ENCODE measurements at regions not wholly inside any gene's neighbourhood (a gene's known extent, or its start where the extent isn't known, plus 50 kb on each side); places are given as distances from the start of the nearest gene placed in this dataset.

DNA sequence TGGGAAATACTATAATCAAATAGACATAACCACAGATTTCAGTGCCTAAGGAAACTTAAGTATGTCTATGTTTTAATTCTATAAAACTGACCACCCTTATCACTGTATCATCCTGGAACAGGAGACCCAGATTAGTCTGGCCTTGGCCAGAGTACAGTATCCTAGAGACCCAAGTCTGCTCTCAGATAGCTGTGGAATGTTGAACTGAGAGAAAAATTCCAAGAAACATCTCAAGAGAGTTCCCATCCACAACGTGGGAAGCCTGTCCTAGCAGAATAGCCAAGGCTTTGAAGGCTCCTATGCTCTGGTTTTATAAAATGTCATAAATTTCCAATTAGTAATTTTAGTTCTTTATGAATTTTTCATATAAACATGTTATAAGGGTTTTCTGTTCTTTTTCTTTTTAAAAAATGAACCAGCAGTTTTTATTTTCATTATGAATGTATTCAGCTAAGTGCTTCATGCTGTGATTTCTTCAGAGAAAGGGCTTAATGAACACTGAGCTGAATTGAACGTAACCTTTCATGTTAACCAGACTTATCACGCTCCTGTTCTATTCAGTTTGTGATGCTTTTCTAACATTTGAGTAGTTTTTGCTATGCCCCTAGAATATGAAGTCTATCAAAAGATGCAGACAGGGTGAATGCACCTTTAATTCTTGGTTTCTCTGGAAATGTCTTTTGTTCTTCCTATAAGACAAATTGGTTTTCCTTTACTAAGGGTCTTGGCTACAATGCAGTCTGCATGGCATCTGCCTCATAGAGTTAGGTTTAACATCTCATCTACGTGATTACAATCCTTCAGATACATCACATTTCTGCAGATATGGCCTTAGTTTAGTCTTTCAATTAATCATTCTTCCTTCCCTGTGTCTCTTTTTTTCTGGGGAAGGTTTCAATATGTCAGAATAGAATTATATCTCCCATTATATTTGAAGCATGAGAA lies 230.8 kb downstream of the CYLC2 start:
- no peaks in the 10 kb centered on the region for H3K4me1 ChIP-seq (ENCODE audit: control insufficient read depth in 1 of 2, insufficient read depth in 2 of 2, low read length in 2 of 2)
- ChIA-PET POLR2A (no interaction called here), RAD21 (ENCODE audit: low non-redundant PET in 1 of 2, low total read pairs in 2 of 2, uncharacterized antibody in 2 of 2, unreplicated experiment in 2 of 2) (no interaction called here), CTCF (no interaction called here)
- H3K9me2 ChIP-seq (ENCODE audit: insufficient read depth) = no peaks in the 10 kb centered on the region
- no peaks in the 10 kb centered on the region for H3K27me3 ChIP-seq (ENCODE audit: insufficient read depth, low read length)
- ATAC-seq = no peak
- no peak overlapping the region for H3K9ac ChIP-seq (ENCODE audit: low read length)
- H3K4me3 ChIP-seq (replicated peaks in 1 of 2; ENCODE audit: low read depth in 1 of 2, low read length in 2 of 2) = no peak overlapping the region
- no peak overlapping the region for H3K27ac ChIP-seq (ENCODE audit: low read depth, low read length)
- H2AFZ ChIP-seq (ENCODE audit: low read depth, low read length, poor library complexity, severe bottlenecking) = no peak overlapping the region
- H3K79me2 ChIP-seq (ENCODE audit: insufficient read depth, low read length) = no peaks in the 10 kb centered on the region
- peaks cover 6 to 11% of the 10 kb centered on the region in 2 experiments; a peak in 2 of 4 replicates for H3K9me3 ChIP-seq (ENCODE audit: control insufficient read depth in 1 of 2, insufficient read depth in 1 of 2, low read depth in 1 of 2, low read length in 2 of 2)
- H3K4me2 ChIP-seq (ENCODE audit: low read length) = no peak overlapping the region
- H4K20me1 ChIP-seq (ENCODE audit: insufficient read depth) = no peaks in the 10 kb centered on the region
- BruUV-seq (replicated peaks) = no TSS peak
- no peak for DNase-seq (ENCODE audit: low read depth, low spot score)
- TF ChIP-seq RAD21 (IDR thresholded peaks at IDR 0.05; ENCODE audit: low read depth) = no peak
- TF ChIP-seq JUND (IDR thresholded peaks at IDR 0.05) = no peak
- no peak for TF ChIP-seq EZH2 (IDR thresholded peaks at IDR 0.05)
- intact Hi-C loops (cut with micrococcal nuclease) = no loop called here
- H3K36me3 ChIP-seq (ENCODE audit: control insufficient read depth in 1 of 2, insufficient read depth in 2 of 2, low read length in 2 of 2) = no peaks in the 10 kb centered on the region

DNA sequence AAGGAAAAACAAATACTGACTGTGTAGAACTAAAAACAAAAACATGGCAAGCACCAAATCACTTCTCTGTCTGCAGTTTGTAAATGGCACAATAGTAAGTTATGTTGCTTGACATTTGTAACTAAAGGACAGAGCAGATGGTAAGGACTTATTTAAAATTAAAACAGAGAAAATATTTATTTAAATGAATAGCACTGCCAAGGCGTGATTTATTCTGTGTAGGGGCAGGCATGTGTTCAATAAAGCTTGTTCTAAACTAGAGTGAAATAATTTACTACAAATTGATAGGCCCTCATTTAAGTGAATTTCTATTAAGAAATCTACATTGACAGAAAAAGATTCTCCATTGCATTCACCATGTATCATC lies 231.5 kb downstream of the CYLC2 start:
- no peaks in the 10 kb centered on the region for H4K20me1 ChIP-seq (ENCODE audit: insufficient read depth)
- ChIA-PET RAD21 (ENCODE audit: low non-redundant PET in 1 of 2, low total read pairs in 2 of 2, uncharacterized antibody in 2 of 2, unreplicated experiment in 2 of 2) (no interaction called here), CTCF (no interaction called here), POLR2A (no interaction called here)
- no peak overlapping the region for H3K9ac ChIP-seq (ENCODE audit: low read length)
- peaks cover 6 to 11% of the 10 kb centered on the region in 2 experiments; a peak in 2 of 4 replicates for H3K9me3 ChIP-seq (ENCODE audit: control insufficient read depth in 1 of 2, insufficient read depth in 1 of 2, low read depth in 1 of 2, low read length in 2 of 2)
- ATAC-seq (no peak), DNase-seq (ENCODE audit: low read depth, low spot score) (no peak)
- no peaks in the 10 kb centered on the region for H3K27me3 ChIP-seq (ENCODE audit: insufficient read depth, low read length)
- no peak overlapping the region for H2AFZ ChIP-seq (ENCODE audit: low read depth, low read length, poor library complexity, severe bottlenecking)
- H3K79me2 ChIP-seq (ENCODE audit: insufficient read depth, low read length) = no peaks in the 10 kb centered on the region
- intact Hi-C loops (cut with micrococcal nuclease) = no loop called here
- TF ChIP-seq, protein P1, sequence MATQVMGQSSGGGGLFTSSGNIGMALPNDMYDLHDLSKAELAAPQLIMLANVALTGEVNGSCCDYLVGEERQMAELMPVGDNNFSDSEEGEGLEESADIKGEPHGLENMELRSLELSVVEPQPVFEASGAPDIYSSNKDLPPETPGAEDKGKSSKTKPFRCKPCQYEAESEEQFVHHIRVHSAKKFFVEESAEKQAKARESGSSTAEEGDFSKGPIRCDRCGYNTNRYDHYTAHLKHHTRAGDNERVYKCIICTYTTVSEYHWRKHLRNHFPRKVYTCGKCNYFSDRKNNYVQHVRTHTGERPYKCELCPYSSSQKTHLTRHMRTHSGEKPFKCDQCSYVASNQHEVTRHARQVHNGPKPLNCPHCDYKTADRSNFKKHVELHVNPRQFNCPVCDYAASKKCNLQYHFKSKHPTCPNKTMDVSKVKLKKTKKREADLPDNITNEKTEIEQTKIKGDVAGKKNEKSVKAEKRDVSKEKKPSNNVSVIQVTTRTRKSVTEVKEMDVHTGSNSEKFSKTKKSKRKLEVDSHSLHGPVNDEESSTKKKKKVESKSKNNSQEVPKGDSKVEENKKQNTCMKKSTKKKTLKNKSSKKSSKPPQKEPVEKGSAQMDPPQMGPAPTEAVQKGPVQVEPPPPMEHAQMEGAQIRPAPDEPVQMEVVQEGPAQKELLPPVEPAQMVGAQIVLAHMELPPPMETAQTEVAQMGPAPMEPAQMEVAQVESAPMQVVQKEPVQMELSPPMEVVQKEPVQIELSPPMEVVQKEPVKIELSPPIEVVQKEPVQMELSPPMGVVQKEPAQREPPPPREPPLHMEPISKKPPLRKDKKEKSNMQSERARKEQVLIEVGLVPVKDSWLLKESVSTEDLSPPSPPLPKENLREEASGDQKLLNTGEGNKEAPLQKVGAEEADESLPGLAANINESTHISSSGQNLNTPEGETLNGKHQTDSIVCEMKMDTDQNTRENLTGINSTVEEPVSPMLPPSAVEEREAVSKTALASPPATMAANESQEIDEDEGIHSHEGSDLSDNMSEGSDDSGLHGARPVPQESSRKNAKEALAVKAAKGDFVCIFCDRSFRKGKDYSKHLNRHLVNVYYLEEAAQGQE (IDR thresholded peaks at IDR 0.05; ENCODE audit: low read depth) = no peak
- TF ChIP-seq POLR2AphosphoS5 (IDR thresholded peaks at IDR 0.05; ENCODE audit: low read depth, low read length) (no peak), ZNF274 (IDR thresholded peaks at IDR 0.05; ENCODE audit: low read depth, low read length) (no peak), CBX3 (IDR thresholded peaks at IDR 0.05; ENCODE audit: low read depth) (no peak)
- TF ChIP-seq, protein P2, sequence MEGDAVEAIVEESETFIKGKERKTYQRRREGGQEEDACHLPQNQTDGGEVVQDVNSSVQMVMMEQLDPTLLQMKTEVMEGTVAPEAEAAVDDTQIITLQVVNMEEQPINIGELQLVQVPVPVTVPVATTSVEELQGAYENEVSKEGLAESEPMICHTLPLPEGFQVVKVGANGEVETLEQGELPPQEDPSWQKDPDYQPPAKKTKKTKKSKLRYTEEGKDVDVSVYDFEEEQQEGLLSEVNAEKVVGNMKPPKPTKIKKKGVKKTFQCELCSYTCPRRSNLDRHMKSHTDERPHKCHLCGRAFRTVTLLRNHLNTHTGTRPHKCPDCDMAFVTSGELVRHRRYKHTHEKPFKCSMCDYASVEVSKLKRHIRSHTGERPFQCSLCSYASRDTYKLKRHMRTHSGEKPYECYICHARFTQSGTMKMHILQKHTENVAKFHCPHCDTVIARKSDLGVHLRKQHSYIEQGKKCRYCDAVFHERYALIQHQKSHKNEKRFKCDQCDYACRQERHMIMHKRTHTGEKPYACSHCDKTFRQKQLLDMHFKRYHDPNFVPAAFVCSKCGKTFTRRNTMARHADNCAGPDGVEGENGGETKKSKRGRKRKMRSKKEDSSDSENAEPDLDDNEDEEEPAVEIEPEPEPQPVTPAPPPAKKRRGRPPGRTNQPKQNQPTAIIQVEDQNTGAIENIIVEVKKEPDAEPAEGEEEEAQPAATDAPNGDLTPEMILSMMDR (IDR thresholded peaks at IDR 0.05 in 2 of 3, conservative IDR thresholded peaks at IDR 0.05 in 1 of 3; ENCODE audit: borderline replicate concordance in 1 of 3, insufficient read depth in 1 of 3, low read depth in 2 of 3, low read length in 2 of 3) = no peak
- no peak overlapping the region for H3K4me3 ChIP-seq (replicated peaks in 1 of 2; ENCODE audit: low read depth in 1 of 2, low read length in 2 of 2)
- no peaks in the 10 kb centered on the region for H3K36me3 ChIP-seq (ENCODE audit: control insufficient read depth in 1 of 2, insufficient read depth in 2 of 2, low read length in 2 of 2)
- no peaks in the 10 kb centered on the region for H3K4me1 ChIP-seq (ENCODE audit: control insufficient read depth in 1 of 2, insufficient read depth in 2 of 2, low read length in 2 of 2)
- H3K4me2 ChIP-seq (ENCODE audit: low read length) = no peak overlapping the region
- no TSS peak for BruUV-seq (replicated peaks)
- no peaks in the 10 kb centered on the region for H3K9me2 ChIP-seq (ENCODE audit: insufficient read depth)
- no peak overlapping the region for H3K27ac ChIP-seq (ENCODE audit: low read depth, low read length)
